HEK293T (cell line): ENCODE measurements at regions not wholly inside any gene's neighbourhood (a gene's known extent, or its start where the extent isn't known, plus 50 kb on each side); places are given as distances from the start of the nearest gene placed in this dataset.

Source experiments
- ARNT ChIP-seq: fragments of 450-650 bp; IDR thresholded peaks from 2 replicates; pipeline ENCODE4 v1.6.1; 2017; ENCODE audit warnings: mild to moderate bottlenecking
- ELF4 ChIP-seq: fragments of 450-650 bp; IDR thresholded peaks from 2 replicates; pipeline ENCODE4 v1.6.1; 2017; ENCODE audit warnings: antibody characterized with exemption
- FOXM1 ChIP-seq: fragments of 450-650 bp; IDR thresholded peaks from 2 replicates; pipeline ENCODE4 v1.6.1; 2017; ENCODE audit warnings: mild to moderate bottlenecking, borderline replicate concordance
- NFRKB ChIP-seq: fragments of 450-650 bp; IDR thresholded peaks from 2 replicates; pipeline ENCODE4 v1.6.1; 2016; ENCODE audit warnings: mild to moderate bottlenecking, moderate library complexity

- TF ChIP-seq ELF4 (no peak), ARNT (no peak), FOXM1 (no peak), NFRKB (no peak)
Measured at GRCh38 chr2:150415022-150415421, 72.4 kb downstream of the RND3 start.
